Prostate gland (tissue), 2 donors: ENCODE measurements at regions not wholly inside any gene's neighbourhood (a gene's known extent, or its start where the extent isn't known, plus 50 kb on each side); places are given as distances from the start of the nearest gene placed in this dataset.

ENCODE experiments used
- DNase-seq: peaks from one replicate; pipeline ENCODE4 v3.0.0-alpha.2; 2019; ENCODE audit warnings: low spot score
- H3K27ac ChIP-seq, 2 donors: fragments of 200-600 bp; sonication (generic); 2 replicates each; pipeline ENCODE4 v1.5.1; 2017 to 2019
- H3K27me3 ChIP-seq: fragments of 200-600 bp; sonication (generic); replicated peaks from 2 replicates; pipeline ENCODE4 v1.5.1; 2019; ENCODE audit not compliant: insufficient read depth
- H3K36me3 ChIP-seq, 2 donors: fragments of 200-600 bp; sonication (generic); 1 replicate in 1 of 2; 2 replicates in 1 of 2; pipeline versions ENCODE4 v1.5.1 to v1.8.1; 2017 to 2019
- H3K4me1 ChIP-seq: fragments of 200-600 bp; sonication (generic); replicated peaks from 2 replicates; pipeline ENCODE4 v1.5.1; 2019
- H3K4me3 ChIP-seq, 2 donors: fragments of 200-600 bp; sonication (generic); 2 replicates each; pipeline ENCODE4 v1.5.1; 2017 to 2019
- H3K9me3 ChIP-seq: fragments of 200-600 bp; sonication (generic); 2 replicates; pipeline ENCODE4 v1.5.1; 2017
- CTCF ChIP-seq, 4 experiments: fragments of 200-600 bp in 2 of 4; fragments of 450-650 bp in 2 of 4; sonication (generic) in 2 of 4; IDR thresholded peaks; 1 replicate in 3 of 4; 2 replicates in 1 of 4; pipeline ENCODE4 v1.5.1; 2016 to 2019; ENCODE audit warnings: antibody characterized with exemption in 4 of 4, mild to moderate bottlenecking in 2 of 4, moderate library complexity in 2 of 4
- POLR2A ChIP-seq: fragments of 450-650 bp; IDR thresholded peaks from one replicate; pipeline ENCODE4 v1.6.1; 2016; ENCODE audit warnings: antibody characterized with exemption, mild to moderate bottlenecking
- POLR2AphosphoS5 ChIP-seq: sonication (generic); formaldehyde crosslinking; IDR thresholded peaks from one replicate; pipeline ENCODE4 v1.6.1; 2017; ENCODE audit warnings: antibody characterized with exemption
- WGBS: methylation state at CpG from one replicate; pipeline ENCODE4 v1.1.5; 2018; 5-methylcytosine and 5-hydroxymethylcytosine counted together
- intact Hi-C: fragments of 100-400 bp; cut with DNase I; formaldehyde crosslinking; loops from one replicate; pipeline ENCODE4 v1.14.2; 2022

- no peaks in the 10 kb centered on the region for H3K27me3 ChIP-seq
- 87% methylated on average over 2 of the region's 2 CpGs for WGBS
- H3K9me3 ChIP-seq, result no peaks in the 10 kb centered on the region
- no peak overlapping the region for H3K27ac ChIP-seq
- no peak for DNase-seq
- TF ChIP-seq POLR2A, result no peak
- no peak for TF ChIP-seq POLR2AphosphoS5
- no peak for TF ChIP-seq CTCF (IDR thresholded peaks at IDR 0.05)
- intact Hi-C loops, result no loop called here
- no peaks in the 10 kb centered on the region for H3K4me1 ChIP-seq
- no peaks in the 10 kb centered on the region for H3K36me3 ChIP-seq
- no peak overlapping the region for H3K4me3 ChIP-seq
These were observed 984.1 kb downstream of the UQCRFS1 start for GRCh38 chr19:28228854-28229253.

GRCh38 chr19:28224441-28224840 lies 988.5 kb downstream of the UQCRFS1 start:
- Histone ChIP-seq H3K27ac (no peak overlapping the region), H3K9me3 (no peaks in the 10 kb centered on the region)
- 83% methylated on average over 10 of the region's 10 CpGs for WGBS

GRCh38 chr19:28221736-28222135 lies 991.2 kb downstream of the UQCRFS1 start:
- 86% methylated on average over 3 of the region's 3 CpGs for WGBS
- intact Hi-C loops, result no loop called here
- TF ChIP-seq CTCF (IDR thresholded peaks at IDR 0.05) (no peak), POLR2AphosphoS5 (no peak), POLR2A (no peak)
- H3K4me3 ChIP-seq, result no peak overlapping the region
- H3K4me1 ChIP-seq, result no peaks in the 10 kb centered on the region
- H3K36me3 ChIP-seq, result no peaks in the 10 kb centered on the region
- no peak overlapping the region for H3K27ac ChIP-seq
- H3K27me3 ChIP-seq, result no peaks in the 10 kb centered on the region
- no peaks in the 10 kb centered on the region for H3K9me3 ChIP-seq
- no peak for DNase-seq

More at GRCh38 chr19:28224441-28224840, 988.5 kb downstream of the UQCRFS1 start:
- Histone ChIP-seq H3K4me3 (no peak overlapping the region), H3K36me3 (no peaks in the 10 kb centered on the region), H3K4me1 (no peaks in the 10 kb centered on the region), H3K27me3 (no peaks in the 10 kb centered on the region)
- intact Hi-C loops, result no loop called here
- no peak for DNase-seq
- TF ChIP-seq POLR2A, result no peak
- TF ChIP-seq CTCF (IDR thresholded peaks at IDR 0.05), result no peak
- no peak for TF ChIP-seq POLR2AphosphoS5

- no peak overlapping the region for H3K27ac ChIP-seq
- no peak for TF ChIP-seq POLR2A
- TF ChIP-seq CTCF (IDR thresholded peaks at IDR 0.05), result no peak
- no peak for TF ChIP-seq POLR2AphosphoS5
- no peaks in the 10 kb centered on the region for H3K27me3 ChIP-seq
- WGBS, result 62% methylated on average over 5 of the region's 5 CpGs
- no peaks in the 10 kb centered on the region for H3K4me1 ChIP-seq
- DNase-seq, result no peak
- intact Hi-C loops, result no loop called here
- H3K9me3 ChIP-seq, result no peaks in the 10 kb centered on the region
- no peaks in the 10 kb centered on the region for H3K36me3 ChIP-seq
- no peak overlapping the region for H3K4me3 ChIP-seq
These were observed 994.2 kb downstream of the UQCRFS1 start for GRCh38 chr19:28218728-28219127.

- intact Hi-C loops, result no loop called here
- Histone ChIP-seq H3K4me1 (no peaks in the 10 kb centered on the region), H3K36me3 (no peaks in the 10 kb centered on the region), H3K4me3 (no peak overlapping the region), H3K9me3 (no peaks in the 10 kb centered on the region), H3K27ac (no peak overlapping the region), H3K27me3 (no peaks in the 10 kb centered on the region)
- WGBS, result 23% methylated on average over 1 of the region's 1 CpG
- DNase-seq, result no peak
- no peak for TF ChIP-seq POLR2A
- TF ChIP-seq POLR2AphosphoS5, result no peak
- TF ChIP-seq CTCF (IDR thresholded peaks at IDR 0.05), result no peak
These were observed 995.9 kb downstream of the UQCRFS1 start for GRCh38 chr19:28217022-28217421.
